Glutamatergic neuron (in vitro differentiated cells): ENCODE measurements at regions not wholly inside any gene's neighbourhood (a gene's known extent, or its start where the extent isn't known, plus 50 kb on each side); places are given as distances from the start of the nearest gene placed in this dataset.
"Not testable (repeated sequence)": the region's sequence is repeated elsewhere in the genome, so short reads cannot be mapped to it uniquely, and the experiment has no call there.

Experiments used
- DNase-seq: peaks from one replicate; pipeline ENCODE4 v3.0.0; 2022
- H3K27ac Mint-ChIP-seq: one replicate; pipeline ENCODE4 v1.8.0; 2020; ENCODE audit warnings: mild to moderate bottlenecking, mixed read lengths, inconsistent platforms; ENCODE audit not compliant: unreplicated experiment
- H3K27me3 Mint-ChIP-seq: one replicate; pipeline ENCODE4 v1.8.0; 2020; ENCODE audit warnings: mild to moderate bottlenecking, moderate library complexity, mixed read lengths, inconsistent platforms; ENCODE audit not compliant: unreplicated experiment
- H3K36me3 Mint-ChIP-seq: one replicate; pipeline ENCODE4 v1.8.0; 2020; ENCODE audit warnings: mild to moderate bottlenecking, mixed read lengths, inconsistent platforms; ENCODE audit not compliant: unreplicated experiment
- H3K4me1 Mint-ChIP-seq: one replicate; pipeline ENCODE4 v1.8.0; 2020; ENCODE audit warnings: mild to moderate bottlenecking, low read depth, mixed read lengths, inconsistent platforms; ENCODE audit not compliant: unreplicated experiment
- H3K4me3 Mint-ChIP-seq: one replicate; pipeline ENCODE4 v1.8.0; 2020; ENCODE audit warnings: mild to moderate bottlenecking, mixed read lengths, inconsistent platforms; ENCODE audit not compliant: unreplicated experiment
- H3K9me3 Mint-ChIP-seq: one replicate; pipeline ENCODE4 v1.8.0; 2020; ENCODE audit warnings: mild to moderate bottlenecking, moderate library complexity, mixed read lengths, inconsistent platforms; ENCODE audit not compliant: unreplicated experiment
- CTCF ChIP-seq: fragments of 200-600 bp; sonication (generic); IDR thresholded peaks from one replicate; pipeline ENCODE4 v1.5.0; 2021; ENCODE audit not compliant: partially characterized antibody, unreplicated experiment

- no peak for TF ChIP-seq CTCF
- Mint-ChIP-seq H3K27ac (no peak overlapping the region), H3K9me3 (no peaks in the 10 kb centered on the region), H3K36me3 (peaks cover 5% of the 10 kb centered on the region), H3K4me3 (no peak overlapping the region), H3K27me3 (no peaks in the 10 kb centered on the region), H3K4me1 (no peaks in the 10 kb centered on the region)
- no peak for DNase-seq
Observed at GRCh38 chr5:67935908-67936566, 279.5 kb upstream of the PIK3R1 start.

GRCh38 chr5:67934976-67935375 lies 280.6 kb upstream of the PIK3R1 start:
- Mint-ChIP-seq H3K27me3 (no peaks in the 10 kb centered on the region), H3K4me3 (no peak overlapping the region), H3K9me3 (no peaks in the 10 kb centered on the region), H3K27ac (no peak overlapping the region), H3K36me3 (peaks cover 6% of the 10 kb centered on the region), H3K4me1 (no peaks in the 10 kb centered on the region)
- no peak for DNase-seq
- TF ChIP-seq CTCF: no peak

GRCh38 chr5:67925511-67925910 lies 290.0 kb upstream of the PIK3R1 start:
- no peak for DNase-seq
- no peaks in the 10 kb centered on the region for H3K36me3 Mint-ChIP-seq
- H3K4me3 Mint-ChIP-seq: no peak overlapping the region

GRCh38 chr5:67921004-67921601 lies 294.5 kb upstream of the PIK3R1 start:
- DNase-seq: no peak
- H3K4me1 Mint-ChIP-seq: peaks cover 9% of the 10 kb centered on the region
- H3K9me3 Mint-ChIP-seq: peaks cover 2% of the 10 kb centered on the region
- H3K27me3 Mint-ChIP-seq: no peaks in the 10 kb centered on the region
- H3K36me3 Mint-ChIP-seq: peaks cover 4% of the 10 kb centered on the region
- H3K4me3 Mint-ChIP-seq: no peak overlapping the region
- no peak for TF ChIP-seq CTCF
- no peak overlapping the region for H3K27ac Mint-ChIP-seq

More at GRCh38 chr5:67925511-67925910, 290.0 kb upstream of the PIK3R1 start:
- Mint-ChIP-seq H3K27ac (no peak overlapping the region), H3K9me3 (no peaks in the 10 kb centered on the region), H3K27me3 (no peaks in the 10 kb centered on the region), H3K4me1 (peaks cover 6% of the 10 kb centered on the region)
- TF ChIP-seq CTCF: no peak

GRCh38 chr5:67919532-67919931 lies 296.0 kb upstream of the PIK3R1 start:
- peaks cover 10% of the 10 kb centered on the region for H3K4me1 Mint-ChIP-seq
- H3K4me3 Mint-ChIP-seq, H3K36me3 Mint-ChIP-seq, H3K9me3 Mint-ChIP-seq, H3K27me3 Mint-ChIP-seq, DNase-seq, H3K27ac Mint-ChIP-seq: not testable (repeated sequence)
